HG02642 (cell line): ENCODE measurements at regions not wholly inside any gene's neighbourhood (a gene's known extent, or its start where the extent isn't known, plus 50 kb on each side); places are given as distances from the start of the nearest gene placed in this dataset.
"Not testable (repeated sequence)": the region's sequence is repeated elsewhere in the genome, so short reads cannot be mapped to it uniquely, and the experiment has no call there.

ENCODE experiments used
- ATAC-seq: cut with Tn5 transposase; IDR thresholded peaks from one replicate; pipeline ENCODE4 v1.9.1; 2021; ENCODE audit warnings: mild to moderate bottlenecking; ENCODE audit not compliant: unreplicated experiment, poor library complexity

- no peak for ATAC-seq
Measured at GRCh38 chr4:170748975-170749374, 659.2 kb upstream of the AADAT start.

GRCh38 chr4:170743633-170744032, 653.9 kb upstream of the AADAT start:
- ATAC-seq: no peak

GRCh38 chr4:170741856-170742255, 652.1 kb upstream of the AADAT start:
- ATAC-seq: no peak

DNA sequence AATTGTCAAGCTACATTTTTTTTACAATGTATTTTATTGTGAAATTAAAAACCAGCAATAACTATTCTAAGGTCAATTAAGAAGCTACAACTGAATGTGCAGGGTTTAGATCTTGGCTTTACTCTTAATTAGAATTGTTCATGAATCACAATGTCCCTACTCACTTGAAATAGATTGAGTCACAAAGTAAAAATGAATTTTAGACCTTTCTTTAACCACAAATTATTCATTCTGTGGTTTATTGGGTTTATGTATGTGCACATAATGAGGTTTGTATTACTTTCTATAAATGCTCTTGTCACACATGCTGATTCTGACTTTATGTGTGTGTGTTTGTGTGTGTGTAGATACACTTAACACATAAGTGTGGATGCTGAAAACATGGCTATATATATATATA, 647.0 kb upstream of the AADAT start:
- ATAC-seq: no peak

DNA sequence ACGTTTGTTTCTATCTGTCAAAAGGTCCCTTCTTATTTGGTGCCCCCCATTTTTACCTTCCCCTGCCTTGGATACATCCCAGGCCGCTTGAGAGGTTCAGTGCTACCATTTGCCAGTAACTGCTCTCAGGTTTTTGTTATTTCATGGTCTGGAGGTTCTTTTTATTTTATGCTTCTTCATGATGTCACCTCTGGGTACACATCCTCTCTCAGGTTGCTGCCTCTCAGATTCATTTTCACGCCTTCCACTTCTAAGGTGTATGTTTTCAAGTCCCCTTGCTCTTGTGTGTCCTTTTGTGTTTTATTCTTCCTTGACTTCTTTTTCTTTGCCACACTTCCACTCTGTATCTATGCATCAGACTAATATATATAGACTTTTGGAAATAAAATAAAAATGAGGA, 640.1 kb upstream of the AADAT start:
- no peak for ATAC-seq

DNA sequence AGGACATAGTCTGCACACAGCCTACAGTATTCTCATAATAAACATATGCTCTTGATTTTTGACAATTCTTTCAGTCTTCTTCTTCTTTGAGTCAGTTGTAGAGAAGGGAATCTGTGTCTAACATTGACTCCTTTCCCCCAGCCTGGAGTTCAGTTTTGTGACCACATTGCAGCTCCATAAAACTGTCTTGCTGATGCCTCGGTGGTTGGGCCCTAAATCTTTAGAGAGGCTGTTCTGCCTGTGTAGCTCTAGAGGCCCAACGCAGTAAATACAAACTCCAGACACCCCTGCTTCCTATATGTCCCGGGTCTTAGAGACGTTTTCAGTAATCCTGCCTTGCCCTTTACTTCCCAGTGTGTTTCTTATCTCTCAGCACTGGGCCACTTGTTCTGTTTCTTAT, 639.5 kb upstream of the AADAT start:
- ATAC-seq: no peak

DNA sequence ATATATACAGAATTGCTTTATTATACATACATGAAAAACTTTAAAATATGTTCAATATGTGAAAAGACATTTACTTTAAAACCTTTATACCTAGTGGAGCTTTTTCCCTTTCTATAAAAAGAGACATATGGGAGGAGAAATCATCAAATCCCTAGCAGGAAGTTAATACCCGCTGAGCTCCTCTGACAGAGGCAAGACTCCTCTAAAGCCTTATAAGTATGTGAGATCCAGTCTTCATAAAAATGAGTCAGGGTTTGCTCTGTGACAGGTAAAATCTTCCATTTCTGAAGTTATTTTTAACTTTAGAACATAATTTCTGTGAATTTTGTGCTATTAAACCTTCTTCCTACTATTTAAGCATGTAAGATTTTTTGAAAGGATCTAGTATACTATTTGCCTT, 634.4 kb upstream of the AADAT start:
- no peak for ATAC-seq

- no peak for ATAC-seq
Measured at GRCh38 chr4:170723171-170723570, 633.4 kb upstream of the AADAT start.

GRCh38 chr4:170721812-170722373, 632.1 kb upstream of the AADAT start:
- ATAC-seq: no peak

- no peak for ATAC-seq
Measured at GRCh38 chr4:170716868-170717267, 627.1 kb upstream of the AADAT start.

DNA sequence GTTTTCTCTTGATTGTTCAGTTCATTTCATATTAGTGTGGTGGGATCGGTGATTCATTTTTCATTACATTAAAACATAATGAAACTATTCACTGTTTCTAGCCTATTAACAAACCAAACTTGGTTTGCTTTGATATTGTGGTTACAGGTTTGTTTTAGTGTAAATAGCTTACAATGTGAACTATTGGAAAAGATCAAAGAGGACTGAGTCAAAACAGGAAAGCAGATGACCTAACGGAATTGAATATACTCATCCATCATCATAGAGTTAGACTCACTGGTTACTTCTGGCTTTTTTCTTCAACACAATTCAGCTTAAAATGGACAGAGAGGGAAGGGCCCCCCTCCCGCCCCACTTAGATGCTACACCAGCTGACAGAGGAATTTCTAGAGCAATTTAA, 616.2 kb upstream of the AADAT start:
- no peak for ATAC-seq

DNA sequence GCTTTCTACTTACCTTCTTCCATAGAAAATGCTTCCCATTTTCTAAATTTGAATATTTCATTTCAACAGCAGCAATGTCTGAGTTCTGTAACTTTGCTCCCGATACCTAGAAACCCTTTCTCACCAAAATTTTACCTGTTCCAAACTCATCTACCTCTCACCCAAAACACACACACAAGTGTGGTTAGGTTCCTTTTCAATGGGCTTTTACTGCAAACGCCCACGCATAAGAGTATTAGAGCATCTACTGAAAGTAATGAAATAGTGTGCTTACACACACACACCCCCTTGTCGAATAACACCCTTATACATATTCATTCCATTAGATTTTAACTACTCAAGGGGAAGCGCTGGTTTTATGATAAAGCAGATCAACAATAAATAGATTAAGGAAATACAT, 610.3 kb upstream of the AADAT start:
- no peak for ATAC-seq

GRCh38 chr4:170698334-170698733, 608.6 kb upstream of the AADAT start:
- peak; percentile 45 for ATAC-seq

DNA sequence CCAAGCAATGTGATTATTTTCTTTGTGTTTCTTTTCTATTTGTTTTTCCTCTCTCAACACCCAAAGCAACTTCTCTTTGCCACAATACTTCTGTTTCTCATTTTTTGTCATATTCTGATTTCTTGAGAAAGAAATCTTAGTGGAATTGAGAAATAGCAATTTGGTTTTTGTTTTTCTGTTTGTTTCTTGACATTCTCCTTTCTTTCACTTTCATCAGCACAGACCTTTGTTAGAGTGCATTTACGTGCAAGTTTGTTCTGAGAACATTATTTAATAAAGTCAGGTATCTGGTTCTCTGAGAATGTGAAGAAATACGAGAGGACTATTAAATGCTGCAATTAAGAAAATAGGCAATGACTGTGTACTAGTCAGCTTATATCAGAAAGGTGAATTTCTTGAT, 608.1 kb upstream of the AADAT start:
- ATAC-seq: no peak

GRCh38 chr4:170697045-170697444, 607.3 kb upstream of the AADAT start:
- ATAC-seq: no peak

GRCh38 chr4:170691168-170691567, 601.4 kb upstream of the AADAT start:
- ATAC-seq: no peak

- no peak for ATAC-seq
Measured at GRCh38 chr4:170687751-170688150, 598.0 kb upstream of the AADAT start.

DNA sequence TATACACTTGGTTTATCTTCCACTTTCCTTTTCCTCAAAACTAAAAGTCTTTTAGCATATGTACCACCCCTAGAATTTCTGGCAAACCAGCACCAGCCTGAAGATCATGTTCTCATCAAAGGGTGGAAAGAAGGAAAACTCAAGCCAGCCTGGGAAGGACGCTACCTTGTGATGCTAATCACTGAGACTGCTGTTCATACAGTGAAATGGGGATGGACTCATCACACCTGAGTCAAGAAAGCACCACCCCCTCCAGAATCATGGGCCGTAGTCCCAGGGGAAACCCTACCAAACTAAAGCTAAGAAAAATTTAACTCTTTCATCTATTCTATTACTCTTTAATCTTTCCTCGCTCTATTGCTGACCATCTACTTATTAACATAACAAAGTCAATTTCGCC, 595.9 kb upstream of the AADAT start:
- ATAC-seq: not testable (repeated sequence)

DNA sequence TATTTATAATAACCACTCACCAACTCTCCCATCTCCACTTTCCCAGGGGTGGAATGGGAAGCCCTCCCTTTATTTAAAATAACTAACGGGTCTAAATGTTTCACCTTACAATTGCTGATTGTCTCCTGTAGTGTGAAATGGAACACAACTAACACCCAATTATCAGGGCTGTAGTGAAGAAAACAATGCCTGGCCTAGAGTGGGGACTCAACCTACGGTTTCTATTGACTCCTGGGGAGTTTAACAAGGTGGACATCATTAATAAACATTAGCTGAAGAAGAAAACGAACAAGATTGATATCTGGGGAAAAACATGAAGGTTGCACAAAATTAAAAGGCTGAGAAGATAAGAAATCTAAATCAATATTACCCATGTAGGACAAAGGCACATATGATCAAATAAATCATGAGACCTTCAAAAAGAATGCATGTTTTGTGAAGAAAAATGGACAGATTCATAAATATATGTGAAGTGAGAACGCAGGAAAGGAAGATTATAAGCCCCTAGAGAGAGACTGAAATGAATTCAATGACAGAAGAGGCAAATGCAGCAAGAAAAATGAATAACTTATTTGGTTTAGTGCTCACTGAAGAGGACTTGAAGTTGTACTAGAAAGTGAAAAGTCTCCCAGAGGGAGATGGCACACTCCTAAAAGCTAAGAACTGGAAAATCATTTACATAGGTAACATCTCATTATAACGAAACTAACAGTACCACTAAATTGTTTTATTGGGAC, 593.0 kb upstream of the AADAT start:
- no peak for ATAC-seq

GRCh38 chr4:170682087-170682486, 592.3 kb upstream of the AADAT start:
- not testable (repeated sequence) for ATAC-seq

DNA sequence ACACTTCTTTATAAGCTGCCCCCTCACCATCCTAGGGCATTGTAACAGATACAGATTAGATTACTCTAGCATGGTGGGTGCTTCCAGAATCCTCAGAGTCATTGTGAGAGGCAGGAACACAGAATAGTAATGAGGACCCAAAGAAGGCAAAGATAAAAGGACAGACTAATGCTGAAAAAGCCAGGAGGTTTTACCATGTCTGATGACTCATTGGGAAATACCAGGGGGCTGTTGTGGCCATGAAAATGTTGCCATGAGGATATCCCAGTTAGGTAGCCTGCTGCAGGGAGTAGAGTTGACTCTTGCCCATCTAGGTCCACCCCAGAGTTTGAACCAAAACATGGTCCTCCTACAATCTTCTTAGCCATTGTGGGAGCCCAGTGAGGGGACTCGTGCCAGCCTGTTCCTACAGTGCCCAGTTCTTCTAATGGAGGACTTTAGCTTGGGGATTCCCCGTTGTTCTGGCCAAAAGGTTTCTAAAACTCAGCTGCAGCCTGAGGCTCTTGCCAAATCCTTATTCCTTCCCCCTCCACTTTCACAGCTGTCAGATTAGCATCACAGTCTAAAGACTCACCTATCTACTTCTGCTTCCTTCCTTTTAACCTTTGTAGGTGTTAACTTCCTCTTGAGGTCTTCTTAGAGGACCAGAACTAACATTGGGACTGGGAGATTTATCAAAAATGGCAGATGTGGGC, 586.0 kb upstream of the AADAT start:
- ATAC-seq: peak; percentile 61

DNA sequence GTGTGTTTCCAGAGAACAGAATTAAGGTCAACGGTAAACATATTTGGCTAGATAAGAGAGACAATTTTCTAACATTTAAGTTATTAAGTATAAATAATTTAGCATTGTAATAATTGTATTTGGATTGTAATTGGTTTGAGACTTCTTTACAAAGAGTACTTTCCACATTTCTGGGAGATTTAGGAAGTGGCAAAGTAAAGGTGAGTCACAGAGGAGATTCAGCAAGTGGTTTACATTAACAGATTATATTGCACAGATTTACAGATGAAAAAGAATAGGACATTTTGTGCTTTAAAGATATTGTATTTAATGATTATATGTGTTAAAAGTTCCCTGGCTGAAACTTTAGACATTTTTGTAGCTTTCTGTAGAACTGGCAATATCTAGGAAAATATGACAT, 584.4 kb upstream of the AADAT start:
- ATAC-seq: no peak
